ENCODE measurements at regions not wholly inside any gene's neighbourhood (a gene's known extent, or its start where the extent isn't known, plus 50 kb on each side); places are given as distances from the start of the nearest gene placed in this dataset.
"Not testable (repeated sequence)": the region's sequence is repeated elsewhere in the genome, so short reads cannot be mapped to it uniquely, and the experiment has no call there.

- DNase-seq: peak; percentile 15
Observed at GRCh38 chr3:106457281-106458180, 588.7 kb upstream of the CBLB start.

- DNase-seq: no peak
Observed at GRCh38 chr3:106458952-106459351, 590.1 kb upstream of the CBLB start.

GRCh38 chr3:106466881-106467280 lies 598.1 kb upstream of the CBLB start:
- no peak for DNase-seq

GRCh38 chr3:106473576-106474475 lies 605.0 kb upstream of the CBLB start:
- DNase-seq: no peak

- no peak for DNase-seq
Observed at GRCh38 chr3:106482451-106482850, 613.6 kb upstream of the CBLB start.

- DNase-seq: no peak
Observed at GRCh38 chr3:106485217-106485616, 616.4 kb upstream of the CBLB start.

GRCh38 chr3:106485802-106486201 lies 617.0 kb upstream of the CBLB start:
- no peak for DNase-seq

- not testable (repeated sequence) for DNase-seq
Observed at GRCh38 chr3:106486945-106487639, 618.3 kb upstream of the CBLB start.

GRCh38 chr3:106488331-106488730 lies 619.5 kb upstream of the CBLB start:
- no peak for DNase-seq

- no peak for DNase-seq
Observed at GRCh38 chr3:106491796-106492195, 623.0 kb upstream of the CBLB start.

GRCh38 chr3:106508331-106508893 lies 639.6 kb upstream of the CBLB start:
- DNase-seq: no peak

GRCh38 chr3:106510206-106510605 lies 641.4 kb upstream of the CBLB start:
- DNase-seq: no peak

- DNase-seq: no peak
Observed at GRCh38 chr3:106512846-106513245, 644.0 kb upstream of the CBLB start.

- DNase-seq: no peak
Observed at GRCh38 chr3:106514431-106514830, 645.6 kb upstream of the CBLB start.

- no peak for DNase-seq
Observed at GRCh38 chr3:106518516-106518915, 649.7 kb upstream of the CBLB start.

- DNase-seq: no peak
Observed at GRCh38 chr3:106522397-106522796, 653.6 kb upstream of the CBLB start.

- DNase-seq: no peak
Observed at GRCh38 chr3:106528932-106529331, 660.1 kb upstream of the CBLB start.

- DNase-seq: no peak
Observed at GRCh38 chr3:106529738-106530137, 660.9 kb upstream of the CBLB start.

- DNase-seq: no peak
Observed at GRCh38 chr3:106530367-106530766, 661.6 kb upstream of the CBLB start.

GRCh38 chr3:106531771-106532329 lies 663.0 kb upstream of the CBLB start:
- not testable (repeated sequence) for DNase-seq

- peak; percentile 45 for DNase-seq
Observed at GRCh38 chr3:106533093-106533787, 664.4 kb upstream of the CBLB start.
